SK-N-SH treated with all-trans-retinoic acid at 6 μM for 48 hours (cell line): ENCODE measurements at regions not wholly inside any gene's neighbourhood (a gene's known extent, or its start where the extent isn't known, plus 50 kb on each side); places are given as distances from the start of the nearest gene placed in this dataset.

Source experiments
- ATAC-seq: fragments of 200-7000 bp; cut with Tn5 transposase; 3 replicates; pipeline ENCODE4 v1.9.1; 2020; ENCODE audit warnings: mild to moderate bottlenecking, moderate library complexity
- ARNTL ChIP-seq: fragments of 450-650 bp; formaldehyde crosslinking; IDR thresholded peaks from 2 replicates; pipeline ENCODE4 v1.5.0; 2020; ENCODE audit warnings: low read depth, mild to moderate bottlenecking, moderate library complexity, borderline replicate concordance
- BACH2 ChIP-seq: fragments of 250-450 bp; sonication (Bioruptor Pico); IDR thresholded peaks from 2 replicates; pipeline ENCODE4 v1.9.0; 2021; ENCODE audit warnings: mild to moderate bottlenecking, borderline replicate concordance
- CREB5 ChIP-seq: fragments of 250-450 bp; sonication (Bioruptor Pico); IDR thresholded peaks from 2 replicates; pipeline ENCODE4 v1.5.1; 2020; ENCODE audit warnings: low read depth, mild to moderate bottlenecking, moderate library complexity
- CSDC2 ChIP-seq: fragments of 250-450 bp; sonication (Bioruptor Pico); IDR thresholded peaks from 2 replicates; pipeline ENCODE4 v1.5.0; 2020; ENCODE audit warnings: mild to moderate bottlenecking, moderate library complexity
- CSRNP3 ChIP-seq: fragments of 250-450 bp; sonication (Bioruptor Pico); IDR thresholded peaks from 2 replicates; pipeline ENCODE4 v1.5.1; 2021; ENCODE audit warnings: mild to moderate bottlenecking, moderate library complexity
- ESRRG ChIP-seq: fragments of 250-450 bp; sonication (Bioruptor Pico); IDR thresholded peaks from 2 replicates; pipeline ENCODE4 v1.6.1; 2021; ENCODE audit warnings: mild to moderate bottlenecking
- GLIS3 ChIP-seq: fragments of 250-450 bp; sonication (Bioruptor Pico); IDR thresholded peaks from 2 replicates; pipeline ENCODE4 v1.5.0; 2020; ENCODE audit warnings: mild to moderate bottlenecking, moderate library complexity
- ISL1 ChIP-seq: fragments of 250-450 bp; sonication (Bioruptor Pico); IDR thresholded peaks from 2 replicates; pipeline ENCODE4 v2.1.2; 2022; ENCODE audit warnings: mild to moderate bottlenecking, moderate library complexity
- OSR1 ChIP-seq: fragments of 250-450 bp; sonication (Bioruptor Pico); IDR thresholded peaks from 2 replicates; pipeline ENCODE4 v1.8.0; 2022; ENCODE audit warnings: moderate library complexity, mild to moderate bottlenecking, inconsistent platforms
- PATZ1 ChIP-seq: fragments of 250-450 bp; sonication (Bioruptor Pico); IDR thresholded peaks from 2 replicates; pipeline ENCODE4 v1.8.0; 2020; ENCODE audit warnings: mild to moderate bottlenecking, moderate library complexity, borderline replicate concordance
- POU6F1 ChIP-seq: fragments of 250-450 bp; sonication (Bioruptor Pico); IDR thresholded peaks from 2 replicates; pipeline ENCODE4 v1.8.0; 2021; ENCODE audit warnings: low read depth, mild to moderate bottlenecking, moderate library complexity, borderline replicate concordance
- PPARA ChIP-seq: fragments of 250-450 bp; sonication (Bioruptor Pico); IDR thresholded peaks from 2 replicates; pipeline ENCODE4 v1.5.0; 2020; ENCODE audit warnings: mild to moderate bottlenecking, borderline replicate concordance
- RARB ChIP-seq: fragments of 250-450 bp; sonication (Bioruptor Pico); IDR thresholded peaks from 2 replicates; pipeline ENCODE4 v1.8.0; 2021; ENCODE audit warnings: mild to moderate bottlenecking, moderate library complexity
- SNAI2 ChIP-seq: fragments of 250-450 bp; sonication (Bioruptor Pico); IDR thresholded peaks from 2 replicates; pipeline ENCODE4 v1.5.0; 2020; ENCODE audit warnings: mild to moderate bottlenecking, moderate library complexity
- TCF4 ChIP-seq: fragments of 250-450 bp; sonication (Bioruptor Pico); IDR thresholded peaks from 2 replicates; pipeline ENCODE4 v1.8.0; 2021; ENCODE audit warnings: mild to moderate bottlenecking, moderate library complexity, borderline replicate concordance
- TOX ChIP-seq: fragments of 250-450 bp; sonication (Bioruptor Pico); IDR thresholded peaks from 2 replicates; pipeline ENCODE4 v1.8.0; 2021; ENCODE audit warnings: mild to moderate bottlenecking, moderate library complexity, borderline replicate concordance
- TSHZ2 ChIP-seq: fragments of 250-450 bp; sonication (Bioruptor Pico); IDR thresholded peaks from 2 replicates; pipeline ENCODE4 v1.5.0; 2020; ENCODE audit warnings: mild to moderate bottlenecking, moderate library complexity
- ZC3H10 ChIP-seq: fragments of 250-450 bp; sonication (Bioruptor Pico); IDR thresholded peaks from 2 replicates; pipeline ENCODE4 v1.5.1; 2021; ENCODE audit warnings: mild to moderate bottlenecking, moderate library complexity
- ZFP30 ChIP-seq: fragments of 450-650 bp; formaldehyde crosslinking; IDR thresholded peaks from 2 replicates; pipeline ENCODE4 v1.5.0; 2022; ENCODE audit warnings: mild to moderate bottlenecking, moderate library complexity
- ZNF565 ChIP-seq: fragments of 450-650 bp; formaldehyde crosslinking; conservative IDR thresholded peaks from 2 replicates; pipeline ENCODE4 v1.5.0; 2020; ENCODE audit warnings: low read depth, mild to moderate bottlenecking, moderate library complexity
- ZNF70 ChIP-seq: fragments of 450-650 bp; formaldehyde crosslinking; IDR thresholded peaks from 2 replicates; pipeline ENCODE4 v1.5.0; 2020; ENCODE audit warnings: mild to moderate bottlenecking, moderate library complexity
- ZNF8 ChIP-seq: fragments of 450-650 bp; formaldehyde crosslinking; IDR thresholded peaks from 2 replicates; pipeline ENCODE4 v1.5.0; 2020; ENCODE audit warnings: mild to moderate bottlenecking, moderate library complexity

GRCh38 chr4:181438641-181439040 lies 804.6 kb upstream of the TENM3 start:
- no peak for ATAC-seq
- no peak for TF ChIP-seq RARB
- no peak for TF ChIP-seq ZFP30 (CRISPR knock-in tag)
- TF ChIP-seq POU6F1 (CRISPR knock-in tag), result no peak
- TF ChIP-seq GLIS3 (CRISPR knock-in tag), result no peak
- no peak for TF ChIP-seq ZNF70 (CRISPR knock-in tag)
- no peak for TF ChIP-seq ISL1 (CRISPR knock-in tag)
- no peak for TF ChIP-seq ZNF565 (CRISPR knock-in tag)
- TF ChIP-seq CSRNP3 (CRISPR knock-in tag), result no peak
- TF ChIP-seq TOX (CRISPR knock-in tag), result no peak
- no peak for TF ChIP-seq BACH2
- TF ChIP-seq CREB5 (CRISPR knock-in tag), result no peak
- TF ChIP-seq SNAI2 (CRISPR knock-in tag), result no peak
- TF ChIP-seq ESRRG (CRISPR knock-in tag), result no peak
- no peak for TF ChIP-seq ZC3H10 (CRISPR knock-in tag)
- no peak for TF ChIP-seq CSDC2
- no peak for TF ChIP-seq TCF4
- TF ChIP-seq, all 23 proteins: peak for 0

- TF ChIP-seq ESRRG (CRISPR knock-in tag), result no peak
- no peak for TF ChIP-seq PATZ1
- TF ChIP-seq RARB, result no peak
- TF ChIP-seq CSDC2, result no peak
- TF ChIP-seq SNAI2 (CRISPR knock-in tag), result no peak
- TF ChIP-seq ZNF8 (CRISPR knock-in tag), result no peak
- TF ChIP-seq PPARA (CRISPR knock-in tag), result no peak
- no peak for TF ChIP-seq TCF4
- TF ChIP-seq POU6F1 (CRISPR knock-in tag), result no peak
- no peak for TF ChIP-seq GLIS3 (CRISPR knock-in tag)
- TF ChIP-seq CREB5 (CRISPR knock-in tag), result no peak
- TF ChIP-seq CSRNP3 (CRISPR knock-in tag), result no peak
- TF ChIP-seq OSR1 (CRISPR knock-in tag), result no peak
- TF ChIP-seq ZC3H10 (CRISPR knock-in tag), result no peak
- no peak for TF ChIP-seq TSHZ2 (CRISPR knock-in tag)
- no peak for TF ChIP-seq ISL1 (CRISPR knock-in tag)
- no peak for TF ChIP-seq ZFP30 (CRISPR knock-in tag)
- no peak for TF ChIP-seq ARNTL
- ATAC-seq, result no peak
Measured at GRCh38 chr4:181443021-181443420, 800.2 kb upstream of the TENM3 start.
